ENCODE measurements at regions not wholly inside any gene's neighbourhood (a gene's known extent, or its start where the extent isn't known, plus 50 kb on each side); places are given as distances from the start of the nearest gene placed in this dataset.

DNA sequence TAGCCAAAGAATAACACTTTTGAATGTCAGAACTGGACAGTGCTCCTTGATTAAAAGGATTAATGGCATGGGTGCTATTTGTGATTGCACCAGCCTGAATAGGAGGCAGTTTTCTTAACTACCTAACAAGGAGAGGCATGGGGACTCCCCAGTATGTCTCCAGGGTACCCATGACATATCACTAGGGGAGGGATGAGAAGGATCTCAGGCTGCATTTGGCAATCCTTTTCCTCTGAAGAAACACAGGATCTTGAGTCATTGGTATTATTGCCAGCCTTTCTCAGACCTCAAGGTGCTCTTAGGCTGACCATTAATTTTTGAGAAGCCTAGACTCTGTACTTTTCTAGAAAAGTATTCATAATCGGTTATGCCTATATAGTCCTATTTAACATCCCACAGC is 77.5 kb upstream of the NPVF start:
- no peak for DNase-seq (ENCODE audit: low spot score)
- H3K27ac Mint-ChIP-seq: no peak overlapping the region
- H3K9me3 Mint-ChIP-seq: no peaks in the 10 kb centered on the region
- H3K4me3 Mint-ChIP-seq (ENCODE audit: low read depth): no peak overlapping the region
- no peaks in the 10 kb centered on the region for H3K4me1 Mint-ChIP-seq (ENCODE audit: low read depth)
- peaks cover 9% of the 10 kb centered on the region for H3K27me3 Mint-ChIP-seq (ENCODE audit: low read depth)
- intact Hi-C loops (cut with micrococcal nuclease): no loop called here
- no peaks in the 10 kb centered on the region for H3K36me3 Mint-ChIP-seq (ENCODE audit: low read depth)

DNA sequence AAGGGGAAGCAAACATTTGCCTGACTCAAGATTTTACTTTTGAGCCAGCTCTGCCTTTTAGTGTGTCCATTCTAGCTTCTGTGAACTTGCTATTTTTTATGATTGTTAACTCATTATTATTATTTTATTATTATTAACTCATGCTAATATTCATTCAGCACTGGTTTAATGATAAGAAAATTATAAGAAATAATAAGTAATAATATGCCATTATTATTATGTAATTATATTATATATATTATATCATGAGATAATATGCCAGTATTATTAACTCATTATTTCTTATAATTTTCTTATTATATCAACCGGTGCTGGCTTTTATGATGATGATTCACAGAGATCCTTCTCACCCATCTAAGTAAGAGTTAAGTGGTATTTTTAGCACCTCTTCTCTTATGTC is 79.3 kb upstream of the NPVF start:
- no peak overlapping the region for H3K4me3 Mint-ChIP-seq (ENCODE audit: low read depth)
- peaks cover 9% of the 10 kb centered on the region for H3K27me3 Mint-ChIP-seq (ENCODE audit: low read depth)
- H3K27ac Mint-ChIP-seq: no peak overlapping the region
- no peaks in the 10 kb centered on the region for H3K9me3 Mint-ChIP-seq
- no peaks in the 10 kb centered on the region for H3K36me3 Mint-ChIP-seq (ENCODE audit: low read depth)
- H3K4me1 Mint-ChIP-seq (ENCODE audit: low read depth): no peaks in the 10 kb centered on the region
- DNase-seq (ENCODE audit: low spot score): no peak
- intact Hi-C loops (cut with micrococcal nuclease): no loop called here

DNA sequence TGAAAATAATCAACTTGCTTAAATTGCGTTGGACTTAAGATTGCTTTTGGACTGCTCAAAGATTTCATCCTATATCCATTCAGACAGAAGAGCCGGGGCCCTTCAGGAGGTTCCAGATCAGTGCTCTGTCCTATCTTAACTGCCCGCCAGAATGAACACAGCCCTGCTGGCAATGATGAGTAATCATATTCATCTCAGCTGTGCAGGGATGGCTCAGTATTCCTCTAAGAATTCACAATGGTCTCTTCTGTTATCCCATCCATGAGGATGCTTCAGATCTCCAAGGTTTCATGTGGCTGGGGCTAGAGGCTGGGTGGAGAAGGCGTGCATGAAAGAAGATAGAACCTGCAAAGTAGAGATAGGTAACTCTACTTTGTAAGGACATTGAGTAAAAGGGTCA is 80.0 kb upstream of the NPVF start:
- Mint-ChIP-seq H3K9me3 (no peaks in the 10 kb centered on the region), H3K27me3 (ENCODE audit: low read depth) (peaks cover 6% of the 10 kb centered on the region), H3K4me1 (ENCODE audit: low read depth) (no peaks in the 10 kb centered on the region), H3K4me3 (ENCODE audit: low read depth) (no peak overlapping the region), H3K36me3 (ENCODE audit: low read depth) (no peaks in the 10 kb centered on the region), H3K27ac (no peak overlapping the region)
- DNase-seq (ENCODE audit: low spot score): no peak
- intact Hi-C loops (cut with micrococcal nuclease): no loop called here

DNA sequence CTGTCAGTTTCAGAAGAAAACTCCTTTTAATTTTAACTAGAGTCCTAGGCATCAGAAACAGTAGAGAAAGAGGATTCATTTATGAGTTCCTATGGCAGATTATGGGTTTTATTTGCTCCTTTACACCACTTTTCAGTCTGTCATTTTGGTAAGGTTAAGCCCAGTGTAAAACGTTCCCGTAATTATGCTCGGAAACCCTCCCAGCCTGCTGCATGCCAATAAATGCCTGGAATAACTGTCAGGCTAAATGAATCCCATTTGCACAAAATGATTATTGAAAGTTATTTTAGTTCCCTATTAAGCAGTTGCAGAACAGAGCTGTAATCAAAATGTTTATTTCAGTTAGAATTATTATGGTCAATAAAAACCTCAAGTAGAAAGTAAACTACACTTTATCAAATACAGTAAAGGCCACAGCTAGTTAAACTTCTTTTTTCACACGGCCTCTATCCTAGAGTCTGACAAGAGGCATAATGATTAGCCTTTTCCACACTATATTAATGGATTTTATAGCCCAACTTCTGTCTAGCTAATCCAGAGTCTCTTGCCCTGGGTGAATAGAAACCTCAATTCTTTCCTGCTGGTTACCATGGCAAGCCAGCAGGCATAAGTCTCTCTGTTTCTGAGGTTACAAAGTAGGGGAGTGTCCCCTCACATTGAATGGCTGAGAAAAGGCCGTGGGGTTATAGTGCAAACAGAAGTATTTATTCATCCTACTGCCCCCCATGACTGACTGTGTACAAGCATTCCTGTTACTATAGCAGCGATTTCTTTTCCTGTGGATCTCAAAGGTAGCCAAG is 80.8 kb upstream of the NPVF start:
- intact Hi-C loops (cut with micrococcal nuclease): no loop called here
- no peak for DNase-seq (ENCODE audit: low spot score)
- H3K4me1 Mint-ChIP-seq (ENCODE audit: low read depth): no peaks in the 10 kb centered on the region
- peaks cover 2% of the 10 kb centered on the region for H3K27me3 Mint-ChIP-seq (ENCODE audit: low read depth)
- no peaks in the 10 kb centered on the region for H3K36me3 Mint-ChIP-seq (ENCODE audit: low read depth)
- H3K9me3 Mint-ChIP-seq: no peaks in the 10 kb centered on the region
- H3K27ac Mint-ChIP-seq: no peak overlapping the region
- H3K4me3 Mint-ChIP-seq (ENCODE audit: low read depth): no peak overlapping the region

DNA sequence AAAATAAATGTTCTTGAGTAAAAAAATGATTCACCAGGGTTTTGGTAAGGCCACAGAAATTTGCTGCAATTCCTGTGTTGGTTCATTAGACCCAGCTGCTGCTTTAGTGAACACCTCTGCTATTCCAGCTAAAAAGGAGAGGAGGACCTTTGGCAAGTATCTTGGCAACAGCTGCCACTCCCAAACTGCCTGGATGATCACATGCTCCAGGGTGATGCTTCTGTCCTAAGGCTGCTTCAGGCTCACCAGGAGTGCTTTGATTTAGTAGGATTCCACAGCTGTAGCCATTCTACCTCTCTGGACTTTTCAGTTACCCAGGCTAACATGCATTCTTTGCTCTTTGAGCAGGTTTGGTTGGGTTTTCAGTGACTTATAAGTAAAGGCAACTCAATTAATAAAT is 82.6 kb upstream of the NPVF start:
- intact Hi-C loops (cut with micrococcal nuclease): no loop called here
- Mint-ChIP-seq H3K9me3 (no peaks in the 10 kb centered on the region), H3K36me3 (ENCODE audit: low read depth) (no peaks in the 10 kb centered on the region), H3K27ac (no peak overlapping the region), H3K4me3 (ENCODE audit: low read depth) (no peak overlapping the region), H3K4me1 (ENCODE audit: low read depth) (no peaks in the 10 kb centered on the region), H3K27me3 (ENCODE audit: low read depth) (peaks cover 2% of the 10 kb centered on the region)
- DNase-seq (ENCODE audit: low spot score): no peak

DNA sequence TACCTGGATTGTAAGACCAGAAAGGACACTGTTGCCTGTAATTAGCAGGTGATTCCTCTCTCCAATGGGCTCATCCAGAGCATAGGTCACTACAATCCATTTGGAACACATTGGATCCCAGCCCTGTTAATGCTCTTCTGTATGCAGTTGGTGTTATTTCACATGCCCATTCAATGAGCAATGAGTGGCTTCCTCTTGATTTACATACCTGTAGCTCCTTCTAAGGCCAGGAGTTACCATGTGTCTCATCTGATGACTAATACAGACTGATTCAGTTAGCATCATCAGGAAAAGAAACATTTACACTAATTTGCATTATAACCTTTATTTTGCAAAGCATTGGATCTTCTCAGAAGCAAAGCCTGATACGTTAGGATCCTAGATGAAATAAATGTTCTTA is 83.1 kb upstream of the NPVF start:
- no peaks in the 10 kb centered on the region for H3K4me1 Mint-ChIP-seq (ENCODE audit: low read depth)
- no peak overlapping the region for H3K27ac Mint-ChIP-seq
- H3K4me3 Mint-ChIP-seq (ENCODE audit: low read depth): no peak overlapping the region
- no peaks in the 10 kb centered on the region for H3K9me3 Mint-ChIP-seq
- peaks cover 2% of the 10 kb centered on the region for H3K27me3 Mint-ChIP-seq (ENCODE audit: low read depth)
- intact Hi-C loops (cut with micrococcal nuclease): no loop called here
- no peak for DNase-seq (ENCODE audit: low spot score)
- no peaks in the 10 kb centered on the region for H3K36me3 Mint-ChIP-seq (ENCODE audit: low read depth)

DNA sequence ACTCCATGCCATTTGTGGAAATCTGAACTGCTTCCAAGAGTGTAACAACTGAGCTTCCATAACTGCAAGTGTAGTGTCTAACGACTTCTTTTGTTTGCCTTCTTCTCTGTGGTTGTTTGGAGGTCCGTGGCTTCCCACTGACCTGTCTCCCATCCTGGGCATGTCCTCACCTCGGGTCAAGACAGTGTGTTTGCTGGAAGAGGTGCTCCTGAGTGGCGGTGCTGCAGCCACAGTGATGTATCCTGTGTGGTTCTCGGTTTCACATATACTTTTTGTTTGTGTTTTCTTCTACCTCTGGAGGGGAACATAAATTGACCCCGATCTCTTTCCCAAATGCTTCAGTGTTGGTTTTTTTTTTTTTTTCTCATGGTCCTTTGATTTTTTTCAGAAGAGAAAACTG is 84.7 kb upstream of the NPVF start:
- Mint-ChIP-seq H3K4me1 (ENCODE audit: low read depth) (no peaks in the 10 kb centered on the region), H3K9me3 (no peaks in the 10 kb centered on the region), H3K36me3 (ENCODE audit: low read depth) (no peaks in the 10 kb centered on the region), H3K27ac (no peak overlapping the region), H3K27me3 (ENCODE audit: low read depth) (no peaks in the 10 kb centered on the region), H3K4me3 (ENCODE audit: low read depth) (no peak overlapping the region)
- intact Hi-C loops (cut with micrococcal nuclease): no loop called here
- DNase-seq (ENCODE audit: low spot score): no peak

DNA sequence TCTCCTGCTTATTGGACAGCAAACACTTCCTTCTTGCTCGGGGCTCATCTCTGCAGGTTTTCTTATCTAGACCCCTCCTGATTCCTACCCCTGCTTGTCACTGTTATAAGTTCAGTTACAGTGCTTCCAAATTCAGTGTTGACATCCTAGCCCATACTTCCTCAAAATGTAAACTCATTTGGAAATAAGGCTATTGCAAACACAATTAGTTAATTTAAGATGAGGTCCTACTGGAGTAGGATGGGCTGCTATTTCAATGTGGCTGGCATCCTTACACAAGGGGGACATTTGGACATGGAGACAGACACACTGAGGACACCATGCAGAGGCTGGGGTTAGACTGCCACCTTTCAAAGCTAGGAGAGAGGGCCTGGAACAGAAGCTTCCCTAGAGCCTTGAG is 85.2 kb upstream of the NPVF start:
- DNase-seq (ENCODE audit: low spot score): no peak
- intact Hi-C loops (cut with micrococcal nuclease): no loop called here
- H3K4me3 Mint-ChIP-seq (ENCODE audit: low read depth): no peak overlapping the region
- H3K4me1 Mint-ChIP-seq (ENCODE audit: low read depth): no peaks in the 10 kb centered on the region
- H3K36me3 Mint-ChIP-seq (ENCODE audit: low read depth): no peaks in the 10 kb centered on the region
- no peak overlapping the region for H3K27ac Mint-ChIP-seq
- no peaks in the 10 kb centered on the region for H3K9me3 Mint-ChIP-seq
- no peaks in the 10 kb centered on the region for H3K27me3 Mint-ChIP-seq (ENCODE audit: low read depth)

DNA sequence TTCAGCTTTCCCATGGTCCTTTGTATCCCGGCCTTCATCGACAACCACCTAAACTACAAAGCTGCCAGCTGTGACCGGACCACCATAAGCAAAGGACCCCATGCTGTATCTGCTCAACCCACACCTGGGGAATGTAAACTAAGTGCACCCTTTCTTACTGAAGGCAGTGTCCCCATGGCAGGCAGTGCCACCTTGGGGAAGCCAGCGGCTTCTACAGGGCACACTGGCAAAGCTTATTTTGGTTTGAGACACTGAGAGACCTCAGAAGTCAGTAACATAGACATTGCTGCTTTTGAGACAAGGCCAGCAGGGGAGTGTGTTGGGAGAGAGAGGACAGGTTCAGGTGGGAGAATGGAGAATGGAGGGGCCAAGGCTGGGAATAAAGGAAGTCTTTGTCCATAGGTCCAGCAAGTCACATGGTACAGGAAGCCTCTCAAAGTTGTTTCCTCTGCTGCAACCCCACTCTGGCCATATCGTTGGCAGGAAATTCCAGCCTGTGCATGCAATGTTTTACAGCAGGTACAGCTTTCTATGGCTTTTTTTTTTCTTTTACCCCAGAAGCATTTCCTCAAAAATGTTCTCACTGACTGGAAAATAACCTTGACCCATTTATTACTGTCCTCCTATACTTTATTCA is 85.9 kb upstream of the NPVF start:
- DNase-seq (ENCODE audit: low spot score): no peak
- H3K27me3 Mint-ChIP-seq (ENCODE audit: low read depth): no peaks in the 10 kb centered on the region
- no peaks in the 10 kb centered on the region for H3K36me3 Mint-ChIP-seq (ENCODE audit: low read depth)
- no peak overlapping the region for H3K4me3 Mint-ChIP-seq (ENCODE audit: low read depth)
- H3K4me1 Mint-ChIP-seq (ENCODE audit: low read depth): no peaks in the 10 kb centered on the region
- no peak overlapping the region for H3K27ac Mint-ChIP-seq
- H3K9me3 Mint-ChIP-seq: no peaks in the 10 kb centered on the region
- intact Hi-C loops (cut with micrococcal nuclease): no loop called here

DNA sequence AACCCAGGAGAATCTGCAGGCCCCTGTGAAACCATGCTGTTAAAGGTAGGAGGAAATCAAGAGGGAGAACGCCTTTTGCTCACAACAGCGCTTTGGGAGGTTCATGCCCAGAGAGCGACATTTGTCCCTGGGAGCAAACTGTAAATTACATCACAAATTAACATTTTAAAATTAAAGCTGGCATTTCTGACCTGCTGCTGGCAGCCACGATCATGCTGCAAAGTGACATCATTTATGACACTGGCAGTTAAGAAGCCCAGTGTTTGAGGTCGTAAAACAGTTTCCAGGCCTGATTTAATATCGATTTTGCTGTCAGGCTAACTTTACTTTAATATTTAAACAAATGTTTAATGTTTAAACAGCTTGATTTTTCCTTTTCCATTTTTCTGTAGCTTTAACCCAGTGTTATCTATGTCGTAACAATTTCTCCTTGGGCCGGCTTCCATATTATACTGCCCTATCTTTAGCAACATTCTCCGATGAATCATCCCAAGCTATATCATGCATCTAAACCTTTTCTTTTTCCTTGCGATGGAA is 86.5 kb upstream of the NPVF start:
- H3K27ac Mint-ChIP-seq: no peak overlapping the region
- H3K27me3 Mint-ChIP-seq (ENCODE audit: low read depth): no peaks in the 10 kb centered on the region
- no peaks in the 10 kb centered on the region for H3K9me3 Mint-ChIP-seq
- no peak for DNase-seq (ENCODE audit: low spot score)
- H3K4me3 Mint-ChIP-seq (ENCODE audit: low read depth): no peak overlapping the region
- no peaks in the 10 kb centered on the region for H3K4me1 Mint-ChIP-seq (ENCODE audit: low read depth)
- intact Hi-C loops (cut with micrococcal nuclease): no loop called here
- H3K36me3 Mint-ChIP-seq (ENCODE audit: low read depth): no peaks in the 10 kb centered on the region

DNA sequence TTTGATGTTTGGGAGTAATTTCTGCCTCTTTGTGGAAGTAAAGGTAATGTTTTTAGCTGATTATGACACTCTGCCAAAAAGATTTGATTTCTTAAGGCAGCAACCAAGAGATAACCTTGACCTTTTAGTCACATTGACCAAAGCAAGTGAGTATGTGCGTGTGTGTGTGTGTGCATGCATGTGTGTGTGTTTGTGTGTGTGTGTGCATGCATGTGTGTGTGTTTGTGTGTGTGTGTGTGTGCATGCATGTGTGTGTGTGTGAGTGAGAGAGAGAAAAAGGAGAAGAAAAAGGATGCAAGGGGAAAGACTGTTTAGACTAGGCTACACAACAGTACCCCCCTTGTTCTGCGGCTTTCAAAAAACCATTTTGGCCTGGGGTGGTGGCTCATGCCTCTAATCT is 88.1 kb upstream of the NPVF start:
- no peaks in the 10 kb centered on the region for H3K27me3 Mint-ChIP-seq (ENCODE audit: low read depth)
- intact Hi-C loops (cut with micrococcal nuclease): no loop called here
- no peaks in the 10 kb centered on the region for H3K4me1 Mint-ChIP-seq (ENCODE audit: low read depth)
- no peak for DNase-seq (ENCODE audit: low spot score)
- no peak overlapping the region for H3K27ac Mint-ChIP-seq
- H3K9me3 Mint-ChIP-seq: no peaks in the 10 kb centered on the region
- no peak overlapping the region for H3K4me3 Mint-ChIP-seq (ENCODE audit: low read depth)
- H3K36me3 Mint-ChIP-seq (ENCODE audit: low read depth): no peaks in the 10 kb centered on the region

DNA sequence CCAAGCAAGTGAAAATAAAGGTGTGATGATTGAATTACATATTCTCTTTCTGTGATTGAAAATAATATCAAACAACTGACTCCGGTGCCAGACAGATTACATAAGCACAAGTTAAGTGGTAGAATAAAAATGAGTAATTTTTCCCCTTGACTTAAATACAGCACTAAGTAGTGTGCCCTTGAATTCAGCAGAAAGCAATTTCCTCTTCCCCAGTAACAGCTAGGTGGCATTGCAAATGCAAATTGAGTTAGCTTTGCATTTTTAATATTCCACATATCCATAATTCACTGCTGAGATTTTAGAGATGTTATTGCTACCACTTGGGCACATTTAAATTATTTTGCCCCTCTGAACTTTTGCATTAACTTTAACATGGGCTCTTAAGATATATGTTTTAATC is 89.8 kb upstream of the NPVF start:
- H3K27me3 Mint-ChIP-seq (ENCODE audit: low read depth): no peaks in the 10 kb centered on the region
- no peaks in the 10 kb centered on the region for H3K4me1 Mint-ChIP-seq (ENCODE audit: low read depth)
- H3K27ac Mint-ChIP-seq: no peak overlapping the region
- intact Hi-C loops (cut with micrococcal nuclease): no loop called here
- DNase-seq (ENCODE audit: low spot score): no peak
- H3K36me3 Mint-ChIP-seq (ENCODE audit: low read depth): no peaks in the 10 kb centered on the region
- no peaks in the 10 kb centered on the region for H3K9me3 Mint-ChIP-seq
- H3K4me3 Mint-ChIP-seq (ENCODE audit: low read depth): no peak overlapping the region

DNA sequence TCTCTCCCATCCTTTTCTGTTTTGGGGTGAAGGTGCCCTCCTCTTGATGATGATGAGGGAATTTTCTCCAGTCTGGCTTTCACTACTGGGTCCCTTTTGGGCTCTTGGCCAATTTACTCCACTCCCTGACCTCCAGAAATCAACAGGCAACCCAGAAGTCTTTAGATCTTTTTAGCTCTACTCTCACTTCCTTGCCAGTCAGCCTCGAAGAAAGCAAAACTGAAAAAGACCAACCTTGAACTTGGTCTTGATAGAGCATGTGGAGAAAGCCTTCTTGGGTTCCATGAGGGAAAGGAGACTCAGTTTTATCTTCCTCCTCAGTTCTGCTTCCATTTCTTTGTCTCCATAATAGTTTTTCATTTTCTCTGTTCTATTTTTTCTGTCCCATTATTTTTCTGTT is 91.4 kb upstream of the NPVF start:
- intact Hi-C loops (cut with micrococcal nuclease): no loop called here
- no peak for DNase-seq (ENCODE audit: low spot score)
- Mint-ChIP-seq H3K4me3 (ENCODE audit: low read depth) (no peak overlapping the region), H3K4me1 (ENCODE audit: low read depth) (no peaks in the 10 kb centered on the region), H3K27me3 (ENCODE audit: low read depth) (no peaks in the 10 kb centered on the region), H3K36me3 (ENCODE audit: low read depth) (no peaks in the 10 kb centered on the region), H3K27ac (no peak overlapping the region), H3K9me3 (no peaks in the 10 kb centered on the region)

Data from activated T-helper 2 cell treated with anti-CD3 and anti-CD28 coated beads, Interferon-gamma antibody, Interleukin-2, Interleukin-4, amounts not matched to agents 10 μg/mL and 5 μg/mL and 100 μg/mL, durations not matched to agents 14 hours and 24 hours and 36 hours (primary cell).